ENCODE measurements at regions not wholly inside any gene's neighbourhood (a gene's known extent, or its start where the extent isn't known, plus 50 kb on each side); places are given as distances from the start of the nearest gene placed in this dataset.

- no peak for DNase-seq
These were observed 53.5 kb upstream of the LRRN1 start for GRCh38 chr3:3745693-3746092.

- no peak for DNase-seq
These were observed 54.4 kb upstream of the LRRN1 start for GRCh38 chr3:3744826-3745225.

- DNase-seq, result no peak
These were observed 55.5 kb upstream of the LRRN1 start for GRCh38 chr3:3743754-3744153.

GRCh38 chr3:3740061-3740460, 59.2 kb upstream of the LRRN1 start:
- DNase-seq, result no peak

- no peak for DNase-seq
These were observed 59.7 kb upstream of the LRRN1 start for GRCh38 chr3:3739330-3740060.

- no peak for DNase-seq
These were observed 61.7 kb upstream of the LRRN1 start for GRCh38 chr3:3737531-3737930.

- DNase-seq, result no peak
These were observed 63.3 kb upstream of the LRRN1 start for GRCh38 chr3:3735919-3736318.

GRCh38 chr3:3734881-3735280, 64.3 kb upstream of the LRRN1 start:
- no peak for DNase-seq

- DNase-seq, result no peak
These were observed 70.0 kb upstream of the LRRN1 start for GRCh38 chr3:3729261-3729660.

GRCh38 chr3:3726549-3726948, 72.7 kb upstream of the LRRN1 start:
- no peak for DNase-seq

- DNase-seq, result no peak
These were observed 84.7 kb upstream of the LRRN1 start for GRCh38 chr3:3714572-3714971.

- DNase-seq, result no peak
These were observed 86.3 kb upstream of the LRRN1 start for GRCh38 chr3:3712971-3713370.

GRCh38 chr3:3708769-3709115, 90.5 kb upstream of the LRRN1 start:
- no peak for DNase-seq

GRCh38 chr3:3707858-3708768, 91.1 kb upstream of the LRRN1 start:
- no peak for DNase-seq

- DNase-seq, result no peak
These were observed 94.0 kb upstream of the LRRN1 start for GRCh38 chr3:3705090-3705775.

GRCh38 chr3:3701949-3702348, 97.3 kb upstream of the LRRN1 start:
- no peak for DNase-seq

- no peak for DNase-seq
These were observed 99.2 kb upstream of the LRRN1 start for GRCh38 chr3:3699816-3700633.

GRCh38 chr3:3699407-3699806, 99.8 kb upstream of the LRRN1 start:
- no peak for DNase-seq

GRCh38 chr3:3696345-3696744, 102.9 kb upstream of the LRRN1 start:
- DNase-seq, result no peak

- no peak for DNase-seq
These were observed 105.6 kb upstream of the LRRN1 start for GRCh38 chr3:3693593-3693992.

- no peak for DNase-seq
These were observed 109.4 kb upstream of the LRRN1 start for GRCh38 chr3:3689601-3690375.
